ENCODE measurements at regions not wholly inside any gene's neighbourhood (a gene's known extent, or its start where the extent isn't known, plus 50 kb on each side); places are given as distances from the start of the nearest gene placed in this dataset.

DNA sequence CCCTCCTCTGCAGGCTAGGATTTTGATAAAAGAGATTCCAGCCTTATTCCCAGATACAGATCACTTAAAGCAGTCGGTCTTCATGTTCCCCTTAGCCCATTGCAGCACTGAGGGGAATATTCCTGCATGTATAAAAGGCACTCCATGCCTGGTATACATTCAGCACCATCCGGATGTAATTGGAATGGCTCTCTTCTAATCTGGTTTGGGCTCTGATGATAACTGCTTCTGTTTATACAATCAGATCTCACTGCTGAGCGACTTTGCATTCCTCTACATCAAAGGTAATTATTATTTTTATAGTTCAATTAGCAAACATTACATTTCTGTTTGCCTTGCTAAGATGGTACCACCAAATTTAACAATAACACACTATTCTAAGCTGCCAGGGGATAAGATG, 746.9 kb upstream of the CELF4 start:
- TF ChIP-seq EZH2 (IDR thresholded peaks at IDR 0.05; ENCODE audit: low read length, unreplicated experiment): no peak
- TF ChIP-seq, protein P1, sequence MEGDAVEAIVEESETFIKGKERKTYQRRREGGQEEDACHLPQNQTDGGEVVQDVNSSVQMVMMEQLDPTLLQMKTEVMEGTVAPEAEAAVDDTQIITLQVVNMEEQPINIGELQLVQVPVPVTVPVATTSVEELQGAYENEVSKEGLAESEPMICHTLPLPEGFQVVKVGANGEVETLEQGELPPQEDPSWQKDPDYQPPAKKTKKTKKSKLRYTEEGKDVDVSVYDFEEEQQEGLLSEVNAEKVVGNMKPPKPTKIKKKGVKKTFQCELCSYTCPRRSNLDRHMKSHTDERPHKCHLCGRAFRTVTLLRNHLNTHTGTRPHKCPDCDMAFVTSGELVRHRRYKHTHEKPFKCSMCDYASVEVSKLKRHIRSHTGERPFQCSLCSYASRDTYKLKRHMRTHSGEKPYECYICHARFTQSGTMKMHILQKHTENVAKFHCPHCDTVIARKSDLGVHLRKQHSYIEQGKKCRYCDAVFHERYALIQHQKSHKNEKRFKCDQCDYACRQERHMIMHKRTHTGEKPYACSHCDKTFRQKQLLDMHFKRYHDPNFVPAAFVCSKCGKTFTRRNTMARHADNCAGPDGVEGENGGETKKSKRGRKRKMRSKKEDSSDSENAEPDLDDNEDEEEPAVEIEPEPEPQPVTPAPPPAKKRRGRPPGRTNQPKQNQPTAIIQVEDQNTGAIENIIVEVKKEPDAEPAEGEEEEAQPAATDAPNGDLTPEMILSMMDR (conservative IDR thresholded peaks at IDR 0.05; ENCODE audit: low read depth, low read length): no peak
